ENCODE measurements at regions not wholly inside any gene's neighbourhood (a gene's known extent, or its start where the extent isn't known, plus 50 kb on each side); places are given as distances from the start of the nearest gene placed in this dataset.

DNA sequence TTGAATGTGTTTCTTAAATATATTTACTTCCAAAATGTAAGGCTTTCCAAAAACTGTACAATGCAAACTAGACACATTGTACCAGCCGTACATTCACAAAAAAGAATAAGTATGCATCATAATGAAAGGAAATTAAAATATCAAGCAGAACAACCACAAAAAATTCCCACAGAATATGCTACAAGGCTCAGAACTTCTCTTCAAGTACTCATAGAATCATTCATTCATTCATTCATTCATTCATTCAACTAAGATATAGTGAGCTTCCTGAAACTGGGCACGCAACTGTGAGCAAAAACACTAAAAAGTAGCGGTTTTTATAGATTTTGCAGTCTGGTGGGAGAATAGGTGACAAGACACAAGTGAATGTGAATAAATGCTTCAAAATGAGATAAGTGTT, 690.1 kb downstream of the KCNA4 start:
- Mint-ChIP-seq H3K4me1 (no peaks in the 10 kb centered on the region), H3K4me3 (no peak overlapping the region), H3K27me3 (no peaks in the 10 kb centered on the region), H3K27ac (no peak overlapping the region), H3K9me3 (ENCODE audit: insufficient read depth) (no peaks in the 10 kb centered on the region)
- H3K9me3 ChIP-seq (ENCODE audit: control extremely low read depth in 1 of 3, control insufficient read depth in 2 of 3, insufficient read depth in 1 of 3, low read length in 2 of 3): no peaks in the 10 kb centered on the region
- H3K4me3 ChIP-seq (ENCODE audit: control extremely low read depth in 1 of 5, extremely low read depth in 1 of 5, insufficient read depth in 1 of 5, low read depth in 2 of 5, low read length in 4 of 5): no peak overlapping the region
- intact Hi-C loops (cut with micrococcal nuclease): no loop called here
- no peaks in the 10 kb centered on the region for H3K27me3 ChIP-seq (replicated peaks in 1 of 4; ENCODE audit: control extremely low read depth in 1 of 4, control insufficient read depth in 3 of 4, insufficient read depth in 4 of 4, low read length in 3 of 4)
- no peak overlapping the region for H2AFZ ChIP-seq (ENCODE audit: insufficient read depth, low read depth, low read length, poor library complexity, severe bottlenecking)
- no peak for ATAC-seq (ENCODE audit: low read depth)
- no peaks in the 10 kb centered on the region for H3K36me3 ChIP-seq (replicated peaks in 1 of 2; ENCODE audit: control extremely low read depth in 1 of 2, control insufficient read depth in 1 of 2, extremely low read depth in 1 of 2, insufficient read depth in 2 of 2, low read length in 1 of 2)
- H3K4me2 ChIP-seq (replicated peaks; ENCODE audit: low read depth, low read length, poor library complexity, severe bottlenecking): no peak overlapping the region
- no peak for TF ChIP-seq EZH2 (IDR thresholded peaks at IDR 0.05; ENCODE audit: borderline replicate concordance, insufficient read depth, low read depth, low read length, poor library complexity, severe bottlenecking)
- TF ChIP-seq, protein P1, sequence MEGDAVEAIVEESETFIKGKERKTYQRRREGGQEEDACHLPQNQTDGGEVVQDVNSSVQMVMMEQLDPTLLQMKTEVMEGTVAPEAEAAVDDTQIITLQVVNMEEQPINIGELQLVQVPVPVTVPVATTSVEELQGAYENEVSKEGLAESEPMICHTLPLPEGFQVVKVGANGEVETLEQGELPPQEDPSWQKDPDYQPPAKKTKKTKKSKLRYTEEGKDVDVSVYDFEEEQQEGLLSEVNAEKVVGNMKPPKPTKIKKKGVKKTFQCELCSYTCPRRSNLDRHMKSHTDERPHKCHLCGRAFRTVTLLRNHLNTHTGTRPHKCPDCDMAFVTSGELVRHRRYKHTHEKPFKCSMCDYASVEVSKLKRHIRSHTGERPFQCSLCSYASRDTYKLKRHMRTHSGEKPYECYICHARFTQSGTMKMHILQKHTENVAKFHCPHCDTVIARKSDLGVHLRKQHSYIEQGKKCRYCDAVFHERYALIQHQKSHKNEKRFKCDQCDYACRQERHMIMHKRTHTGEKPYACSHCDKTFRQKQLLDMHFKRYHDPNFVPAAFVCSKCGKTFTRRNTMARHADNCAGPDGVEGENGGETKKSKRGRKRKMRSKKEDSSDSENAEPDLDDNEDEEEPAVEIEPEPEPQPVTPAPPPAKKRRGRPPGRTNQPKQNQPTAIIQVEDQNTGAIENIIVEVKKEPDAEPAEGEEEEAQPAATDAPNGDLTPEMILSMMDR (IDR thresholded peaks at IDR 0.05): no peak
- no peaks in the 10 kb centered on the region for H4K20me1 ChIP-seq (ENCODE audit: control insufficient read depth, insufficient read depth, low read length, poor library complexity, severe bottlenecking)
- H3K4me1 ChIP-seq (ENCODE audit: control insufficient read depth in 2 of 2, insufficient read depth in 2 of 2, low read length in 2 of 2): no peaks in the 10 kb centered on the region
- no peak for DNase-seq
- WGBS (ENCODE audit: insufficient coverage): 100% methylated on average over 1 of the region's 3 CpGs
- H3K27ac ChIP-seq (ENCODE audit: low read length in 2 of 2): no peak overlapping the region
- ChIA-PET POLR2A (no interaction called here), CTCF (no interaction called here)
- no peak overlapping the region for H3K9ac ChIP-seq (ENCODE audit: low read length)
- no peaks in the 10 kb centered on the region for H3K79me2 ChIP-seq (ENCODE audit: control insufficient read depth, insufficient read depth, low read length)

DNA sequence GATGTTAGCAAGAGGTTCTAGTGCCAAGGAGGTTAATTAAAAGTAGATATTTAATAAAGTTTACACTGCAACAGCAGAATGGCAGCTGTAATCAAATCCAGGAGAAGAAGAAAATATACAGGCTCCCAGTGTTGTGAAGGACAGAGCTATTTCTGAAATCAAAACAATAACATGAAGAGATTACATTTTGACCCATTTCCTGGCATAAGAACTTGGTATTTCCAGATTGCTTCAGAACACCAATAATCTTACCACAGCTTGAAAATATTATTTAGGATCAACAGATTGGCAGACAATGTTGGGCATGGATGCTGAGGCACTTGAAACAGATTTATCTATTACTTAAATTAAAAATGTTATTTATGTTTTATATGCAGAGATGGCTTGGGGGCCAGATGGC, 692.5 kb downstream of the KCNA4 start:
- no peaks in the 10 kb centered on the region for H3K79me2 ChIP-seq (ENCODE audit: control insufficient read depth, insufficient read depth, low read length)
- CTCF ChIA-PET: no interaction called here
- DNase-seq (no peak), ATAC-seq (ENCODE audit: low read depth) (no peak)
- no peaks in the 10 kb centered on the region for H3K36me3 ChIP-seq (replicated peaks in 1 of 2; ENCODE audit: control extremely low read depth in 1 of 2, control insufficient read depth in 1 of 2, extremely low read depth in 1 of 2, insufficient read depth in 2 of 2, low read length in 1 of 2)
- TF ChIP-seq, protein P1 (IDR thresholded peaks at IDR 0.05): no peak
- TF ChIP-seq EZH2 (IDR thresholded peaks at IDR 0.05; ENCODE audit: borderline replicate concordance, insufficient read depth, low read depth, low read length, poor library complexity, severe bottlenecking): no peak
- H3K4me1 ChIP-seq (ENCODE audit: control insufficient read depth in 2 of 2, insufficient read depth in 2 of 2, low read length in 2 of 2): no peaks in the 10 kb centered on the region
- no peaks in the 10 kb centered on the region for H3K9me3 ChIP-seq (ENCODE audit: control extremely low read depth in 1 of 3, control insufficient read depth in 2 of 3, insufficient read depth in 1 of 3, low read length in 2 of 3)
- H3K27ac ChIP-seq (ENCODE audit: low read length in 2 of 2): no peak overlapping the region
- H3K4me2 ChIP-seq (replicated peaks; ENCODE audit: low read depth, low read length, poor library complexity, severe bottlenecking): no peak overlapping the region
- Mint-ChIP-seq H3K4me3 (no peak overlapping the region), H3K27me3 (no peaks in the 10 kb centered on the region), H3K4me1 (no peaks in the 10 kb centered on the region), H3K27ac (no peak overlapping the region), H3K9me3 (ENCODE audit: insufficient read depth) (no peaks in the 10 kb centered on the region)
- H2AFZ ChIP-seq (ENCODE audit: insufficient read depth, low read depth, low read length, poor library complexity, severe bottlenecking): no peak overlapping the region
- POLR2A ChIA-PET: no interaction called here
- H3K27me3 ChIP-seq (replicated peaks in 1 of 4; ENCODE audit: control extremely low read depth in 1 of 4, control insufficient read depth in 3 of 4, insufficient read depth in 4 of 4, low read length in 3 of 4): no peaks in the 10 kb centered on the region
- H4K20me1 ChIP-seq (ENCODE audit: control insufficient read depth, insufficient read depth, low read length, poor library complexity, severe bottlenecking): no peaks in the 10 kb centered on the region
- intact Hi-C loops (cut with micrococcal nuclease): no loop called here
- no peak overlapping the region for H3K9ac ChIP-seq (ENCODE audit: low read length)
- H3K4me3 ChIP-seq (ENCODE audit: control extremely low read depth in 1 of 5, extremely low read depth in 1 of 5, insufficient read depth in 1 of 5, low read depth in 2 of 5, low read length in 4 of 5): no peak overlapping the region

Measured in B cell (primary cell).